ENCODE measurements at regions not wholly inside any gene's neighbourhood (a gene's known extent, or its start where the extent isn't known, plus 50 kb on each side); places are given as distances from the start of the nearest gene placed in this dataset.
A peak's percentile ranks its signal among the peaks of the same experiment; 100 is the strongest.

GRCh38 chr13:99740251-99740979 is 231.2 kb downstream of the ZIC5 start:
- Mint-ChIP-seq H3K27ac (peak overlapping the region in 1 of 3 experiments; percentile 26; a peak in 2 of 7 replicates), H3K4me1 (peaks cover 59 to 68% of the 10 kb centered on the region in 2 experiments), H3K36me3 (ENCODE audit: insufficient read depth in 1 of 3, low read depth in 3 of 3) (no peaks in the 10 kb centered on the region), H3K4me3 (no peak overlapping the region), H3K27me3 (ENCODE audit: low read depth) (no peaks in the 10 kb centered on the region), H3K9me3 (no peaks in the 10 kb centered on the region)
- Histone ChIP-seq H2BK20ac (ENCODE audit: low read depth, low read length, poor library complexity, severe bottlenecking) (no peak overlapping the region), H3K27ac (ENCODE audit: insufficient read length, low read depth, low read length) (no peak overlapping the region), H2BK120ac (ENCODE audit: low read depth, low read length, poor library complexity, severe bottlenecking) (no peak overlapping the region), H3K23ac (ENCODE audit: insufficient read length, low read depth, low read length) (no peak overlapping the region), H3K79me1 (ENCODE audit: insufficient read depth, low read depth, low read length, poor library complexity, severe bottlenecking) (peaks cover 2% of the 10 kb centered on the region), H3K18ac (ENCODE audit: insufficient read length, low read depth, low read length) (no peak overlapping the region), H2BK15ac (ENCODE audit: low read depth, low read length) (no peak overlapping the region), H3K4ac (ENCODE audit: low read depth, low read length) (no peak overlapping the region), H2AFZ (ENCODE audit: low read length) (no peak overlapping the region), H3T11ph (ENCODE audit: low read length) (no peak overlapping the region), H3K23me2 (ENCODE audit: insufficient read length, low read depth, low read length, poor library complexity, severe bottlenecking) (no peaks in the 10 kb centered on the region), H4K8ac (replicated peaks; ENCODE audit: insufficient read length, low read depth, low read length) (no peak overlapping the region), H4K20me1 (ENCODE audit: control insufficient read depth, insufficient read depth, insufficient read length) (no peaks in the 10 kb centered on the region), H3K14ac (ENCODE audit: insufficient read depth, low read length) (no peak overlapping the region), H3K9ac (ENCODE audit: extremely low read depth, insufficient read length, low read length) (no peak overlapping the region), H4K91ac (ENCODE audit: insufficient read length, low read depth, low read length) (no peak overlapping the region), H3K4me1 (ENCODE audit: insufficient read depth, low read length) (peaks cover 14% of the 10 kb centered on the region), H3K56ac (ENCODE audit: insufficient read length, low read depth, low read length) (no peak overlapping the region), H2AK5ac (ENCODE audit: insufficient read length, low read length) (no peak overlapping the region), H3K79me2 (ENCODE audit: insufficient read depth, low read length) (no peaks in the 10 kb centered on the region; the same call in 1 of the 2 replicates), H2BK12ac (ENCODE audit: insufficient read length, low read depth, low read length) (no peak overlapping the region), H3K27me3 (ENCODE audit: insufficient read depth, low read length) (no peaks in the 10 kb centered on the region), H3K4me2 (ENCODE audit: insufficient read depth, insufficient read length, low read length) (no peak overlapping the region), H2BK5ac (ENCODE audit: insufficient read length, low read length) (no peak overlapping the region), H4K5ac (ENCODE audit: insufficient read length, low read depth, low read length) (no peak overlapping the region), H3K9me3 (ENCODE audit: control insufficient read depth, low read depth, low read length) (no peaks in the 10 kb centered on the region)
- no peak for DNase-seq
- no peak for TF ChIP-seq CTCF (conservative IDR thresholded peaks at IDR 0.05)
- WGBS (ENCODE audit: extremely low coverage, insufficient read length, low lambda C conversion rate): no CpG with 5 or more reads among the region's 17 CpGs

Data from H9 (cell line).